Cardiac muscle cell (in vitro differentiated cells and primary cell): ENCODE measurements at regions not wholly inside any gene's neighbourhood (a gene's known extent, or its start where the extent isn't known, plus 50 kb on each side); places are given as distances from the start of the nearest gene placed in this dataset.

Source experiments
- DNase-seq, 2 donors: peaks; one replicate each; pipeline versions ENCODE4 v3.0.0 to v3.0.0-alpha.2; 2010 to 2017; ENCODE audit warnings: low read depth in 1 of 2, low spot score in 1 of 2
- H3K27ac ChIP-seq: fragments of 200-600 bp; sonication (generic); 2 replicates; pipeline ENCODE4 v1.5.1; 2016
- H3K27me3 ChIP-seq: fragments of 200-600 bp; sonication (generic); 2 replicates; pipeline ENCODE4 v1.6.0; 2016; ENCODE audit warnings: control low read depth
- H3K36me3 ChIP-seq: fragments of 200-600 bp; sonication (generic); 2 replicates; pipeline ENCODE4 v1.5.1; 2016; ENCODE audit warnings: control low read depth
- H3K4me1 ChIP-seq: fragments of 200-600 bp; sonication (generic); 2 replicates; pipeline ENCODE4 v1.8.1; 2017; ENCODE audit warnings: low read depth, mild to moderate bottlenecking, mixed run types
- H3K4me3 ChIP-seq: fragments of 200-600 bp; sonication (generic); 2 replicates; pipeline ENCODE4 v1.5.1; 2016; ENCODE audit warnings: mild to moderate bottlenecking
- H3K9me3 ChIP-seq: fragments of 200-600 bp; sonication (generic); 2 replicates; pipeline ENCODE4 v1.5.1; 2017; ENCODE audit warnings: low read depth, mild to moderate bottlenecking, control low read depth
- CTCF ChIP-seq: IDR thresholded peaks from 2 replicates; pipeline ENCODE4 v1.5.1; 2012; ENCODE audit warnings: low read depth, mild to moderate bottlenecking, low read length

DNA sequence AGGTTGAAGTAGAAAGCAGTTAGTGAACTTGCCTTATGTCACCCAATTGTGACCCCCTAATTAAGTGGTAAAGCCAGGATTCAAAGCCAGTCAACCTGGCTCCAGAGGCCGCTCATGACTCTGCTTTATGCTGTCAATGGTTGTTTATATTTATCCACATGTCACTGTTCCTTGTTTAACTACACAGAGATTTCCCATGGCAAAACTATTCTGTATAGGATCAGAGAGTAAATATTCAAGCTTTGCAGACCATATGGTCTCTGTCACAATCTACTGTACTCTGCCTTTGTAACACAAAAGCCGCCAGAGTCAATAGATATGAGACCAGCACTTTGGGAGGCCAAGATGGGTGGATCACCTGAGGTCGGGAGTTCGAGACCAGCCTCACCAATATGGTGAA lies 371.7 kb upstream of the PTBP2 start:
- no peaks in the 10 kb centered on the region for H3K9me3 ChIP-seq
- DNase-seq: no peak
- no peaks in the 10 kb centered on the region for H3K4me1 ChIP-seq
- no peaks in the 10 kb centered on the region for H3K36me3 ChIP-seq
- no peak overlapping the region for H3K4me3 ChIP-seq
- H3K27me3 ChIP-seq: no peaks in the 10 kb centered on the region
- H3K27ac ChIP-seq: no peak overlapping the region
- no peak for TF ChIP-seq CTCF

DNA sequence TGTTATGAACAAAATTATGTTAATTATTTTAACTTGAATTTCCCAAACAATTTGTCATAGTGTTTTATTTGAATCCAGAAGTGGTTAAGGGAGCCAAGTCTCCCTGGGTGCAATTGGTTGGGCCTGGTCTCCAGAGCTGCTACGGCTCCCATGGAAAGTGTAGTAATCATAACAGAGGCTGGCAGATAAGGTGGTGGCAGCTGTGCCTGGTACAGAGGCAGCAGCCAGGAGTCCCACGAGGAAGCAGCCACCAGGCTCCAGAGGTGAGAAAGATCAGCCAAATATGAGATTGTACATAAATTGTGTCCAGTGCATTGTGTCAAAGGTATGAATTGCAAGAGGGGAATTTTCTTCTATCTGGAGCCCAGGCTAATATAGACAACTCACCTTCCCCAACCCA lies 368.9 kb upstream of the PTBP2 start:
- DNase-seq: no peak

DNA sequence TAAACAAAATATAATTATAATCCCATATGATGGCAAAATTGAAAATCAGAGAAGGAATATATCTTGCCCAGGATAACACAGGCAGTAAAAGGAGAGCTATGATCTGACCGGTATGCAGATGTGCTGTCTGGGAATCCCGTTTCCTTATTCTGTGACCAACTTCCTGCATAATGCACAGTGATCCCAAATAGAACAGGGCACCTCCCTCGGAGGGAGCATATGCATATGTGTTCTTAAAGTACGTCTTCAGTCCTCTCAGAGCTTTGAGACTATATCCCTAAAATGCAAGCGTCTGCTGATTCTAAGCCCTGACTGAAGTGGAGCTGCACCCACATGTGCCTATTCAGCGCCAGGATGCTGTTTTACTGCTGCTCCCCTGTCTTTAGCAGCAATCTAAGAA lies 366.1 kb upstream of the PTBP2 start:
- no peak overlapping the region for H3K27ac ChIP-seq
- no peaks in the 10 kb centered on the region for H3K4me1 ChIP-seq
- H3K27me3 ChIP-seq: no peaks in the 10 kb centered on the region
- DNase-seq: no peak
- no peak for TF ChIP-seq CTCF
- H3K4me3 ChIP-seq: no peak overlapping the region
- H3K9me3 ChIP-seq: no peaks in the 10 kb centered on the region
- H3K36me3 ChIP-seq: no peaks in the 10 kb centered on the region

More for the DNA sequence above, 368.9 kb upstream of the PTBP2 start:
- H3K36me3 ChIP-seq: no peaks in the 10 kb centered on the region
- H3K27ac ChIP-seq: no peak overlapping the region
- H3K4me1 ChIP-seq: no peaks in the 10 kb centered on the region
- no peak for TF ChIP-seq CTCF
- no peak overlapping the region for H3K4me3 ChIP-seq
- no peaks in the 10 kb centered on the region for H3K9me3 ChIP-seq
- H3K27me3 ChIP-seq: no peaks in the 10 kb centered on the region

DNA sequence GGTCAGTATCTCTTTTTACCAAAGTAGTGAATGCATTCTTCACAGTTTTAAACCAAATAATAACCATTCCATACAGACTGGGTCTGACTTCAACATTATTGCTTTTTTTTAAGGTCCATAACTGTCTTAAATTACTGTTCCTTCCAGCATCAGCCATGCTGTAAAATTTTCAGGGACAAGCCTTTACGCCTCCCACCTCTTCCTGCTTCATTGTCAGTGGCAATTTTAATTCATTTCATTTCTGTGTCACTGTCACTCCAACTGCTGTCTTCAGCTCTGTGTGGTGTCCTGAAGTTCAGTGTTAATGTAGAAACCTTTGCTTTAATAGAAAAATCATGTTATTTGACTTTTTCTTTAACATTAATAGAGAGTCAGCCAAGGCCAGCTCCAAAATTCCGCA lies 365.6 kb upstream of the PTBP2 start:
- TF ChIP-seq CTCF: no peak
- Histone ChIP-seq H3K27me3 (no peaks in the 10 kb centered on the region), H3K4me3 (no peak overlapping the region), H3K36me3 (no peaks in the 10 kb centered on the region), H3K9me3 (no peaks in the 10 kb centered on the region), H3K27ac (no peak overlapping the region), H3K4me1 (no peaks in the 10 kb centered on the region)
- DNase-seq: no peak

GRCh38 chr1:96357141-96357765 lies 364.3 kb upstream of the PTBP2 start:
- no peaks in the 10 kb centered on the region for H3K27me3 ChIP-seq
- H3K4me3 ChIP-seq: no peak overlapping the region
- no peak overlapping the region for H3K27ac ChIP-seq
- no peaks in the 10 kb centered on the region for H3K36me3 ChIP-seq
- H3K4me1 ChIP-seq: no peaks in the 10 kb centered on the region
- no peak for DNase-seq
- TF ChIP-seq CTCF: no peak
- H3K9me3 ChIP-seq: no peaks in the 10 kb centered on the region

- no peaks in the 10 kb centered on the region for H3K4me1 ChIP-seq
- no peaks in the 10 kb centered on the region for H3K9me3 ChIP-seq
- no peaks in the 10 kb centered on the region for H3K27me3 ChIP-seq
- no peaks in the 10 kb centered on the region for H3K36me3 ChIP-seq
- DNase-seq: no peak
- TF ChIP-seq CTCF: no peak
- H3K4me3 ChIP-seq: no peak overlapping the region
- no peak overlapping the region for H3K27ac ChIP-seq
Observed at GRCh38 chr1:96358057-96358456, 363.5 kb upstream of the PTBP2 start.
